NB4 (cell line): ENCODE measurements at regions not wholly inside any gene's neighbourhood (a gene's known extent, or its start where the extent isn't known, plus 50 kb on each side); places are given as distances from the start of the nearest gene placed in this dataset.

ENCODE experiments used
- MYC ChIP-seq: IDR thresholded peaks from 2 replicates; pipeline ENCODE4 v1.6.1; 2011; ENCODE audit warnings: low read depth, low read length
- TF ChIP-seq, protein P1 (sequence below): IDR thresholded peaks from one replicate; pipeline ENCODE4 v1.5.1; 2012; ENCODE audit warnings: low read depth, low read length

DNA sequence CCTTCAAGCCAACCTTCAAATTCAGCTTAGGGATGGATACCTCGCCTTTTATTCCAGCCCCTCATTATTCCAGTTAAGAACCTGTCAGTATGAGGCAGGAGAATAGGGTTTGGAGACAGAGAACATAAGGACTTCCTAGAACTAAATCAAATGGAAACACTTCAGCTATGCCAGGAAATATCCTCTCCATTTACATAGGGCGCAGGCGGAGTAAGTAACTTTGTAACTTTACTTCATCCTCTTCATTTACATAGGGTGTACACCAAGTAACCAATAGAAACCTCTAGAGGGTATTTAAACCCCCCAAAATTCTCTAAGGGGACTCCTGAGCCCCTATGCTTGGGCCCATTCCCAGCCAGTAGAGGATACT is 75.4 kb upstream of the ATF3 start:
- TF ChIP-seq, protein P1, sequence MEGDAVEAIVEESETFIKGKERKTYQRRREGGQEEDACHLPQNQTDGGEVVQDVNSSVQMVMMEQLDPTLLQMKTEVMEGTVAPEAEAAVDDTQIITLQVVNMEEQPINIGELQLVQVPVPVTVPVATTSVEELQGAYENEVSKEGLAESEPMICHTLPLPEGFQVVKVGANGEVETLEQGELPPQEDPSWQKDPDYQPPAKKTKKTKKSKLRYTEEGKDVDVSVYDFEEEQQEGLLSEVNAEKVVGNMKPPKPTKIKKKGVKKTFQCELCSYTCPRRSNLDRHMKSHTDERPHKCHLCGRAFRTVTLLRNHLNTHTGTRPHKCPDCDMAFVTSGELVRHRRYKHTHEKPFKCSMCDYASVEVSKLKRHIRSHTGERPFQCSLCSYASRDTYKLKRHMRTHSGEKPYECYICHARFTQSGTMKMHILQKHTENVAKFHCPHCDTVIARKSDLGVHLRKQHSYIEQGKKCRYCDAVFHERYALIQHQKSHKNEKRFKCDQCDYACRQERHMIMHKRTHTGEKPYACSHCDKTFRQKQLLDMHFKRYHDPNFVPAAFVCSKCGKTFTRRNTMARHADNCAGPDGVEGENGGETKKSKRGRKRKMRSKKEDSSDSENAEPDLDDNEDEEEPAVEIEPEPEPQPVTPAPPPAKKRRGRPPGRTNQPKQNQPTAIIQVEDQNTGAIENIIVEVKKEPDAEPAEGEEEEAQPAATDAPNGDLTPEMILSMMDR = no peak
- TF ChIP-seq MYC = no peak
